Vagina (tissue), 2 donors: ENCODE measurements at regions not wholly inside any gene's neighbourhood (a gene's known extent, or its start where the extent isn't known, plus 50 kb on each side); places are given as distances from the start of the nearest gene placed in this dataset.

ENCODE experiments used
- CTCF ChIP-seq, 3 experiments: fragments of 450-650 bp in 2 of 3; fragments of 200-600 bp in 1 of 3; sonication (generic) in 1 of 3; IDR thresholded peaks; one replicate each; pipeline ENCODE4 v1.5.1; 2017 to 2019; ENCODE audit warnings: antibody characterized with exemption in 3 of 3, mild to moderate bottlenecking in 2 of 3, moderate library complexity in 2 of 3
- POLR2A ChIP-seq, 2 donors: fragments of 450-650 bp; IDR thresholded peaks; one replicate each; pipeline ENCODE4 v1.6.1; 2017; ENCODE audit warnings: antibody characterized with exemption in 2 of 2, mild to moderate bottlenecking in 2 of 2, moderate library complexity in 2 of 2
- POLR2AphosphoS5 ChIP-seq, 2 donors: sonication (generic); formaldehyde crosslinking; IDR thresholded peaks; one replicate each; pipeline ENCODE4 v1.9.0; 2017; ENCODE audit warnings: antibody characterized with exemption in 2 of 2, mild to moderate bottlenecking in 2 of 2, low read depth in 1 of 2; ENCODE audit not compliant: insufficient read depth in 1 of 2

GRCh38 chr2:134134313-134134706 is 119.6 kb upstream of the MGAT5 start:
- TF ChIP-seq CTCF (IDR thresholded peaks at IDR 0.05) (no peak), POLR2A (IDR thresholded peaks at IDR 0.05) (no peak), POLR2AphosphoS5 (IDR thresholded peaks at IDR 0.05; ENCODE audit: insufficient read depth in 1 of 2, low read depth in 1 of 2) (no peak)
